Stomach (tissue), 4 donors: ENCODE measurements at regions not wholly inside any gene's neighbourhood (a gene's known extent, or its start where the extent isn't known, plus 50 kb on each side); places are given as distances from the start of the nearest gene placed in this dataset.

Experiments
- CTCF ChIP-seq, 7 experiments: fragments of 450-650 bp in 4 of 7; fragments of 200-600 bp in 3 of 7; sonication (generic) in 3 of 7; IDR thresholded peaks; one replicate each; pipeline ENCODE4 v1.5.1; 2016 to 2019; ENCODE audit warnings: antibody characterized with exemption in 7 of 7, control low read depth in 2 of 7, mild to moderate bottlenecking in 1 of 7
- POLR2A ChIP-seq, 4 donors: fragments of 450-650 bp; IDR thresholded peaks; one replicate each; pipeline ENCODE4 v1.6.1; 2016; ENCODE audit warnings: antibody characterized with exemption in 4 of 4, control low read depth in 2 of 4, mild to moderate bottlenecking in 1 of 4, moderate library complexity in 1 of 4
- POLR2AphosphoS5 ChIP-seq, 3 donors: sonication (generic); formaldehyde crosslinking; IDR thresholded peaks; one replicate each; pipeline ENCODE4 v1.6.1; 2016; ENCODE audit warnings: antibody characterized with exemption in 3 of 3

GRCh38 chr2:118521272-118521671 lies 326.2 kb downstream of the EN1 start:
- TF ChIP-seq CTCF (IDR thresholded peaks at IDR 0.05) (no peak), POLR2A (IDR thresholded peaks at IDR 0.05) (no peak), POLR2AphosphoS5 (IDR thresholded peaks at IDR 0.05) (no peak)
